Activated CD8-positive, alpha-beta memory T cell treated with anti-CD3 and anti-CD28 coated beads for 4 hours (primary cell): ENCODE measurements at regions not wholly inside any gene's neighbourhood (a gene's known extent, or its start where the extent isn't known, plus 50 kb on each side); places are given as distances from the start of the nearest gene placed in this dataset.
A peak's percentile ranks its signal among the peaks of the same experiment; 100 is the strongest.

ENCODE experiments used
- DNase-seq, 2 donors: peaks; one replicate each; pipeline ENCODE4 v3.0.0-alpha.2; 2020; ENCODE audit warnings: low read depth in 2 of 2

GRCh38 chr2:237150186-237150585 is 64.5 kb downstream of the COPS8 start:
- no peak for DNase-seq

GRCh38 chr2:237150831-237151375 is 65.2 kb downstream of the COPS8 start:
- DNase-seq, result no peak

DNA sequence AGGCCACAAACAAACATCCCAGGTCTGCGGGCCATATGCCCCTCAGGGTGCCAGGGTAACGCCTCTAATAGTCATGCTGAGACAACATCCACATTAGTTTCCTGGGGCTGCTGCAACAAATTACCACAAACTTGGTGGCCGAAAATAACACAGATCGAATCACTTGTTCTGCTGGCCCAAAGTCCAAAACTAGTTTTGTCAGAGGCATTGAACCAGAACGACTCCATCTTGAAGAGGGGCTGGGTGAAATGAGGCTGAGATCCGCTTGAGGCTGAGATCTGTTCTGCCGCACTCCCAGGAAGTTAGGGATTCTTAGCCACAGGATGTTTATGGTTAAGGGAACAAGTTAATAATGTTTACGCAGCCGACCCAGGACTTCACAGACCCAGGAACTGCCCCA is 66.7 kb downstream of the COPS8 start:
- no peak for DNase-seq

- DNase-seq, result no peak
Measured at GRCh38 chr2:237153181-237153580, 67.5 kb downstream of the COPS8 start.

GRCh38 chr2:237154082-237154638 is 68.5 kb downstream of the COPS8 start:
- DNase-seq, result peak; percentile 23 to 25

DNA sequence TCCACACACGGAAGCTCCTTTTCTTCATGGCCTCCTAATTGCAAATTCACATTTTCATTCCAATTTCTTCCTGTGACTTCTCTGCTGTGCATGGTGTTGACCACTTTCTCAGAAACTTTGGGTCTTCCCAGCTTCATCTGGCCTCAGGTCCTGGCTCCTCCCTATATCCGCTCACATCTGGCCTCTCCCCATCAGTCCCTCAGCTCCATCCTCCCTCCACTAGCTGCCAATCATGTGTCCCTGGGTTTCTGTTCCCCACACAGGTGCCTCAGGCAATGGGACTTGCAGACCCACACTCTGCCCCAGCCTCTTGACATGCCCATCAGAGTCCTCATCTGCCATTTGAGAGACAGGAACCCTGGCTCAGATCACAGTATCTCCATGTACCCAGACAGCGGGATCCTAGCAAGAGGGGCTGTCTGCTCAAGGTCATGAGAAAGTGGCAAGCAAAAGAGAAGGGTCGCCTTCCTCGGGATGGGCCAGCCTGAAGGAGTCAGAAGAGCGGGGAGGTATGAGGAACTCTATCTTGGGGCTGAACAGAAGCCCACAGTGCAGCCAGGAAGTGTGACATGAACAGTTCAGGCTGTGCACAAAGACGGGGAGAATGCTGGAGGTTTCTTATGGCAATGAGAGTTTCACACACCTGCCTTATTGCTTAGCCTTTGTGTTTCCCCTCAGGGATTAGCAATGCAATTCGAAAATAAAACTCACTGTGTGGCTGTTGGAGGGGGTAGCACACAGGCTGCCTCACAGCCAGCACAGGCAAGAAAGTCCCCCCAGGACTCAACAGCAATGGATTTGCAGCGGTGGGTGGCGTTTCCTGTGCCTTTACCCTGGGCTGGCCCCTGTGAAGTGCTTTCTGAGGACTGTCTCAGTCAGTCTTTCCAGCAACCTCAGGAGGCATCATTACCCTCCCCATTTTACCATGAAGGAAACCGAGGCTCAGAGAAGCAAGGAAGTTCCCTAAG is 69.5 kb downstream of the COPS8 start:
- DNase-seq, result no peak

- no peak for DNase-seq
Measured at GRCh38 chr2:237156031-237156856, 70.6 kb downstream of the COPS8 start.

DNA sequence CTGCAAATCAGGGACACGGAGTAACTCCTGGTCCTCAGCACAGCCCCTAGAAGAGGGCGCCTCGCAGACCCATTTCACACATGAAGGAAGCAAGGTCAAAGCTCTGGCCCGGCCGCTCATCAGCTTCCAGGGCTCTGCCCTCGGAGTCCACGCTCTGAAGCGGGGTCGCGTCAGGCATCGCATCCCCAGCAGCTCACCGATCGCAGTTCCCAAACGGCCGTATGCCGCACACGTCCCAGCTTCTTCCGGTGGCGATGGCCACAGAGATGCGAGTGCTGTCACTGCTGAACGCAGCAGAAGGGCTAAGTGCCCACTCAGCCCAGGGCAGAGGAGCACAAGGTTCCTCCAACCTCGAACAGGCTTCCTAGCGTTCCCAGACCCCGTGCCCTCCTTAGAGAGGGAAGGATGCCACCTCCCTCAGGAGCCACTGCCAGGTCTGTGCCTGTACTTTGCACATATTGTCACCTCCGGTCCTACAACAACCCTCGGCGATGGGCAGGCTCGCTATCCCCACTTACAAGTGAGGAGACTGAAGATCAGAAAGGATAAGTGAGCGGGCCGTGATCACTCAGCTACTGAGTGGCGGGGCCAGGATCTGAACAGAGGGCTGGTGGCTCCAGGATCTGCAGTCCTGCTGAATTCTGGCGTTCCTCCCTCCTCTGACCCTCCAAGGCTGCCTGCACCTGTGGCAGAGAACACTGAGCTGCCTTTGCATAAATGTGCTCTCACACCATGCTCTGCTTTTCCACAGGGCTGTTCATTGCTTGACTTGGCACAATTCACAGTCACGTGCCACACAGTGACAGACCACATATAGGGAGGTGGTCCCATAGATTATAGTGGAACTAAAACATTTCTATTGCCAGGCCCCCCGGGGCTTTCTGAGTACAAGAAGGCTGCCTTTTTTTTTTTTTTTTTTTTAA is 71.4 kb downstream of the COPS8 start:
- no peak for DNase-seq

GRCh38 chr2:237157780-237158102 is 72.1 kb downstream of the COPS8 start:
- DNase-seq, result no peak

GRCh38 chr2:237158194-237158593 is 72.5 kb downstream of the COPS8 start:
- no peak for DNase-seq

- DNase-seq, result no peak
Measured at GRCh38 chr2:237159006-237159911, 73.6 kb downstream of the COPS8 start.

- DNase-seq, result no peak
Measured at GRCh38 chr2:237160271-237160919, 74.7 kb downstream of the COPS8 start.

DNA sequence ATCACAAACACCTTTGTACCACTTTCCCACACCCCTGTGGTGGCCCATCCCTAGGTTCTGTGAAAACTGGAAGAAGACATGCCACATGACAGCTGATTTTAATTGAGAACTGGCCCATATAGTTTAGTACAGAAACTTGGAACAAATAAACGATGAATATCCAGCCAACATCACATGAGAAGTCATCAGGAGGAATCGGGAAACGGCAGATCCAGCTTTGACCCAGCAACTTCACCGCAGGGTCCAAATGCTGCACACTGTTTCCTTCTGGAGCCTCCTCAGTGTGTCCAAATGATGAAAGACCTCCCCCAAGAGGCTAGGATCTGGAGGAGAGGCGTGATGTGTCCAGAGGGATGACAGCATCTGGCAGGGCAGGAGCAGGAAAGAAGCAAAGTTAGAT is 75.5 kb downstream of the COPS8 start:
- no peak for DNase-seq

DNA sequence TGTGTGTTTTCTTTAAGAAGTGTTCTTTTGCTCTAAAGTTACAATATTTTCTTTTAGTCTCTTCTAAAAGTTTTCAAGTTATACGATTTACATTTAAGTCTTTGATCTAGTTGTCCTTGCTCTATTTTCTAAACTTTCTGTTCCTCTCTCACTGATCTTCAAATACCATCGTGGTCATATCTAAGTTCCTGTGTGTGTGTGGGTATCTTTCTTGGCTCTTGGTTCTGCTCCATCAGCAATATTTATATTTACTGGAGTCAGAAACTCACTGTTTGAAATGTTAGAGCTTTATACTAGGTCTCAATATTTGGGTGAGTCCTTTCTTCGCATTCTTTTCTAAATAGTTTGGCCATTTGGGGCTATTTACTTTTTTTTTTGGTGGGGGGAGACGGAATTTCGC is 77.3 kb downstream of the COPS8 start:
- no peak for DNase-seq

GRCh38 chr2:237164474-237165042 is 78.9 kb downstream of the COPS8 start:
- no peak for DNase-seq

- no peak for DNase-seq
Measured at GRCh38 chr2:237165405-237166276, 80.0 kb downstream of the COPS8 start.

DNA sequence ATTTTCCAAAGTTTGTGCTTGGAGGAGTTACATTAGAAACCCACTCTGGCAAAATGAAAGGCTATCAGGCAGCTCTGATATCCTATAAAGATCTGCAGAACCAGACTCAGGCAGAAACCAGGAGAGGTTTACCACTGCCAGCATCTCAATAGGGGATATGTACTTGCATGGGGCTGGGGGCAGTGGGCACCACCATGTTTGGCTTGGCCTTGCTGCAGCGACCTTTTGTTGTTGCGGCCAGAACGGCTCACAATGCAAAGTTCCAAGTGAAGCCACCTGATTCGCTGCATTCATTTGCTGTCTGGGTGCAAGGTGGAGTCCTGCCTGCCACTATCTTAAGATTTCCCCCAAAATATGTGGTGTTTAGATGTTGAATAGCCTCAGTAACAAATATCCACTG is 81.3 kb downstream of the COPS8 start:
- no peak for DNase-seq

DNA sequence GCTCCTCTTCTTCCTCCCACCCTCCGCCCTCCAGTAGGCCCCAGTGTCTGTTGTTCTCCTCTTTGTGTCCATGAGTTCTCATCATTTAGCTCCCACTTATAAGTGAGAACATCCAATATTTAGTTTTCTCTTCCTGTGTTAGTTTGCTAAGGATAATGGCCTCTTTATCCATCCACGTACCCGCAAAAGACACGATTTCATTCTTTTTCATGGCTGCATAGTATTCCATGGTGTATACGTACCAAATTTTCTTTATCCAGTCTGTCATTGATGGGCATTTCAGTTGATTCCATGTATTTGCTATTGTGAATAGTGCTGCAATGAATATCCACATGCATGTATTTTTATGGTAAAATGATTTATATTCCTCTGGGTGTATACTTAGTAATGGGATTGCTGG is 82.2 kb downstream of the COPS8 start:
- DNase-seq, result no peak
